ENCODE measurements at regions not wholly inside any gene's neighbourhood (a gene's known extent, or its start where the extent isn't known, plus 50 kb on each side); places are given as distances from the start of the nearest gene placed in this dataset.
A peak's percentile ranks its signal among the peaks of the same experiment; 100 is the strongest.

DNA sequence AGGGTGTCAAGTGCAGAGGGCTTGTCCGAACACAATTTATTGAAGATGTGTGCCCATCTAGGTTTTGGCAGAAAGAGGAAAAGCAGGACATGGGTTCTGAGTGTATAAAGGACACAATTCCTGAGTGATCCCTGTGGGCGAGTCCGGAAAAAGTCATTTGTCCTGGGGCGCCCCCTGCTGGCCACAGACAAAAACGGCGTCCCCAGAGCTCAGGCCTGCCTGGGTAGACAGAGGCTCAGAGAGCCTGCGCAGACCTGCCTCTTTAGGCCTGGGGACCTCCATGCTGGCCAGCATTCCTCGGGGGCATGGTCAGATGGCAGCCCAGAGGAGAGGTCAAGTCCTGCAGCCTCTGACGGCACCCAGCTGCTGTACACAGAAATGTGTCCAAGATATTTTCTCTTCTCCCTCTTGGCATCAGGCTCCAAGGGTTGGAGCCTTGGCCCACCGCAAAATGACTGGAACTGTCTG, 65.5 kb upstream of the LRP8 start:
- no peak overlapping the region for H3K18ac ChIP-seq (ENCODE audit: low read depth, low read length)
- no peak overlapping the region for H2AK5ac ChIP-seq (ENCODE audit: low read depth, low read length)
- H3K36me3 ChIP-seq (ENCODE audit: control insufficient read depth, insufficient read depth, low read length) = no peaks in the 10 kb centered on the region
- H3K56ac ChIP-seq (ENCODE audit: extremely low read depth, insufficient read depth, low read length) = no peak overlapping the region
- DNase-seq = peak; percentile 59
- H2BK120ac ChIP-seq (ENCODE audit: low read depth, low read length) = no peak overlapping the region
- no peak overlapping the region for H3K9ac ChIP-seq (ENCODE audit: low read depth, low read length)
- H3K4me3 ChIP-seq (ENCODE audit: insufficient read depth, low read depth, low read length) = no peak overlapping the region
- ChIA-PET POLR2A (ENCODE audit: unreplicated experiment) (no interaction called here), CTCF (interaction anchor here (0.6 to 1.8 kb wide), 11 partner anchors 12 to 199 kb away, joined by 3 to 17 read pairs (median 4); no protein-coding TSS in a partner anchor)
- H2BK15ac ChIP-seq (ENCODE audit: low read depth, low read length) = no peak overlapping the region
- no peaks in the 10 kb centered on the region for H4K20me1 ChIP-seq (ENCODE audit: insufficient read depth, low read length)
- no peak overlapping the region for H3K4me2 ChIP-seq (ENCODE audit: low read depth, low read length)
- peak overlapping the region; percentile 71 for H2AK9ac ChIP-seq (replicated peaks; ENCODE audit: low read depth, low read length, poor library complexity)
- H4K8ac ChIP-seq (ENCODE audit: low read depth in 2 of 2, low read length in 2 of 2) = peak overlapping the region in 1 of 2 experiments; percentile 67; a peak in 2 of 4 replicates
- no peak overlapping the region for H3K27ac ChIP-seq (ENCODE audit: insufficient read depth, low read length)
- peak overlapping the region; percentile 84 for H2AFZ ChIP-seq (replicated peaks; ENCODE audit: low read length, poor library complexity)
- no peaks in the 10 kb centered on the region for H3K4me1 ChIP-seq (ENCODE audit: control insufficient read depth, insufficient read depth, low read length)
- peak; percentile 97 for ATAC-seq (ENCODE audit: low read depth)
- H3K79me1 ChIP-seq (ENCODE audit: low read depth in 1 of 2, low read length in 2 of 2) = no peaks in the 10 kb centered on the region
- H4K5ac ChIP-seq (ENCODE audit: low read depth, low read length) = no peak overlapping the region
- intact Hi-C loops (cut with micrococcal nuclease) = loop anchor here (1.0 to 5.0 kb wide), 3 partner anchors 66 to 115 kb away; partner anchors contain the start of gene LRP8
- H2BK5ac ChIP-seq (ENCODE audit: low read depth, low read length, poor library complexity, severe bottlenecking) = no peak overlapping the region
- peak overlapping the region; percentile 45; the same call in 1 of the 2 replicates for H3K4ac ChIP-seq (ENCODE audit: low read depth, low read length)
- H3K27me3 ChIP-seq (ENCODE audit: control insufficient read depth, insufficient read depth, low read length) = peaks cover 28% of the 10 kb centered on the region
- no peaks in the 10 kb centered on the region for H3K9me1 ChIP-seq (ENCODE audit: insufficient read depth, low read length)
- H3K23ac ChIP-seq (ENCODE audit: low read depth, low read length) = no peak overlapping the region
- peak; percentile 33; the same call in 1 of the 2 replicates for TF ChIP-seq POLR2A (IDR thresholded peaks at IDR 0.05; ENCODE audit: low read depth, low read length)
- TF ChIP-seq, protein P1, sequence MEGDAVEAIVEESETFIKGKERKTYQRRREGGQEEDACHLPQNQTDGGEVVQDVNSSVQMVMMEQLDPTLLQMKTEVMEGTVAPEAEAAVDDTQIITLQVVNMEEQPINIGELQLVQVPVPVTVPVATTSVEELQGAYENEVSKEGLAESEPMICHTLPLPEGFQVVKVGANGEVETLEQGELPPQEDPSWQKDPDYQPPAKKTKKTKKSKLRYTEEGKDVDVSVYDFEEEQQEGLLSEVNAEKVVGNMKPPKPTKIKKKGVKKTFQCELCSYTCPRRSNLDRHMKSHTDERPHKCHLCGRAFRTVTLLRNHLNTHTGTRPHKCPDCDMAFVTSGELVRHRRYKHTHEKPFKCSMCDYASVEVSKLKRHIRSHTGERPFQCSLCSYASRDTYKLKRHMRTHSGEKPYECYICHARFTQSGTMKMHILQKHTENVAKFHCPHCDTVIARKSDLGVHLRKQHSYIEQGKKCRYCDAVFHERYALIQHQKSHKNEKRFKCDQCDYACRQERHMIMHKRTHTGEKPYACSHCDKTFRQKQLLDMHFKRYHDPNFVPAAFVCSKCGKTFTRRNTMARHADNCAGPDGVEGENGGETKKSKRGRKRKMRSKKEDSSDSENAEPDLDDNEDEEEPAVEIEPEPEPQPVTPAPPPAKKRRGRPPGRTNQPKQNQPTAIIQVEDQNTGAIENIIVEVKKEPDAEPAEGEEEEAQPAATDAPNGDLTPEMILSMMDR (conservative IDR thresholded peaks at IDR 0.05; ENCODE audit: low read depth, low read length) = peak; percentile 92
- no peak for TF ChIP-seq RCOR1 (IDR thresholded peaks at IDR 0.05; ENCODE audit: insufficient replicate concordance, low read length)
- no peak for TF ChIP-seq MAFK (IDR thresholded peaks at IDR 0.05; ENCODE audit: low read depth, low read length)
- no peak for TF ChIP-seq MXI1 (IDR thresholded peaks at IDR 0.05; ENCODE audit: borderline replicate concordance, low read depth, low read length)
- TF ChIP-seq CEBPB (IDR thresholded peaks at IDR 0.05; ENCODE audit: low read depth, low read length) = no peak
- TF ChIP-seq, protein P2, sequence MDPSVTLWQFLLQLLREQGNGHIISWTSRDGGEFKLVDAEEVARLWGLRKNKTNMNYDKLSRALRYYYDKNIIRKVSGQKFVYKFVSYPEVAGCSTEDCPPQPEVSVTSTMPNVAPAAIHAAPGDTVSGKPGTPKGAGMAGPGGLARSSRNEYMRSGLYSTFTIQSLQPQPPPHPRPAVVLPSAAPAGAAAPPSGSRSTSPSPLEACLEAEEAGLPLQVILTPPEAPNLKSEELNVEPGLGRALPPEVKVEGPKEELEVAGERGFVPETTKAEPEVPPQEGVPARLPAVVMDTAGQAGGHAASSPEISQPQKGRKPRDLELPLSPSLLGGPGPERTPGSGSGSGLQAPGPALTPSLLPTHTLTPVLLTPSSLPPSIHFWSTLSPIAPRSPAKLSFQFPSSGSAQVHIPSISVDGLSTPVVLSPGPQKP (IDR thresholded peaks at IDR 0.05; ENCODE audit: borderline replicate concordance, low read depth, low read length) = no peak
- peak; percentile 93 for TF ChIP-seq RAD21 (IDR thresholded peaks at IDR 0.05; ENCODE audit: low read length)
- TF ChIP-seq NFE2L2 (IDR thresholded peaks at IDR 0.05; ENCODE audit: low read depth, low read length) = no peak
- TF ChIP-seq CHD1 (IDR thresholded peaks at IDR 0.05; ENCODE audit: low read depth, low read length) = no peak
- TF ChIP-seq SMC3 (IDR thresholded peaks at IDR 0.05; ENCODE audit: low read depth, low read length) = peak; percentile 95
- WGBS, 2 experiments (ENCODE audit: extremely low coverage in 2 of 2, insufficient read length in 1 of 2) = 0% methylated on average over 3 of the region's 10 CpGs; no CpG with 5 or more reads in 1 of the 2 experiments
- H4K91ac ChIP-seq (ENCODE audit: insufficient read depth, low read depth, low read length) = no peak overlapping the region
- no peaks in the 10 kb centered on the region for H3K9me3 ChIP-seq (ENCODE audit: control insufficient read depth, insufficient read depth, low read length)
- in situ Hi-C loops (cut with MboI; ENCODE audit: low sequenced_read_pairs) = loop anchor here (5.0 kb wide), 1 partner anchor 116 kb away; no protein-coding TSS in a partner anchor
- peak overlapping the region; percentile 69; the same call in 1 of the 2 replicates for H2BK20ac ChIP-seq (ENCODE audit: low read depth, low read length)
- BruUV-seq (replicated peaks) = no TSS peak
- dilution Hi-C loops (cut with HindIII; ENCODE audit: low sequenced_read_pairs, unreplicated experiment) = no loop called here
- H3K14ac ChIP-seq (replicated peaks; ENCODE audit: low read depth, low read length) = no peak overlapping the region

Data from IMR-90 (cell line).